Activated CD4-positive, alpha-beta T cell treated with anti-CD3 and anti-CD28 coated beads, Interleukin-2, amount 50 U/mL, for 4 hours (primary cell): ENCODE measurements at regions not wholly inside any gene's neighbourhood (a gene's known extent, or its start where the extent isn't known, plus 50 kb on each side); places are given as distances from the start of the nearest gene placed in this dataset.
"Not testable (repeated sequence)": the region's sequence is repeated elsewhere in the genome, so short reads cannot be mapped to it uniquely, and the experiment has no call there.

Source experiments
- DNase-seq, 2 experiments: peaks; one replicate each; pipeline ENCODE4 v3.0.0-alpha.2; 2020

GRCh38 chr5:7105358-7105757 is 290.6 kb upstream of the ADCY2 start:
- no peak for DNase-seq

DNA sequence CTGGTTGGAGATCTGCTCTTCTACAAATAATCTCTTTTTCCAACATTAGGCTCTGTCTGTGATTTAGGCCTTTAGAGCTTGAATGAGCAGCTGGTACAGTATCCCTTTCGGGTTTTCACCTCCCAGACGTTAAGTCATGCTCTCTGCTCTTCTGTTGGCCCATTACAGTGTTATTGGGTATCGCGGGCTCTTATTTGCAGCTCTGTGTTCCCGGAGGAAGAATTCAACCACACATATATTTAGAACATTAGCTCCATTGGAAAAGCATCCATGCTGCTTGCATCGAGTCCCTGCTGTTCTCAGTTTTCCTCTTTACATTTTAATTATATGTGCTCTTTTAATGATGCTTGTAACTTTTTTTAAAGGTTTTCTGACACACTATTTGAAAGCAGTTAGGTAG is 278.0 kb upstream of the ADCY2 start:
- no peak for DNase-seq

DNA sequence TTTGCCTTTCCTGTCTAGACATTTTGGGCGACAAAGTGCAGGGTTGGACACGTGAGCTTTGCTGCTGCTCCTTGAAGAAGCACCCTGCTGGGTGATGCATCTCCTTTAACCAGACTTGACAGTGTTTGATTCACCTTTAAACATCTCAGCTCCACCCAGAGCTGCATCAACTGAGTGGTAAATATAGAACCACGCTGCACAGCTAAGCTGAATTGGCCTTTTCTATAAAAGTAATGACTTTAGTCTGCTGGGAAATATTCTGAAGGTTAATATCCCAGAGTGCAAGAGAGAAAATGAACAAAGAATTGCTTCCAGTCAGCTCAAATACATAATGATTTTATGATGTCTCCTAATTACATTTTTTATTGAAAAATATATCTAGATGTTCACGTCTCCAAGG is 264.3 kb upstream of the ADCY2 start:
- no peak for DNase-seq

GRCh38 chr5:7146886-7147285 is 249.1 kb upstream of the ADCY2 start:
- DNase-seq, result no peak

DNA sequence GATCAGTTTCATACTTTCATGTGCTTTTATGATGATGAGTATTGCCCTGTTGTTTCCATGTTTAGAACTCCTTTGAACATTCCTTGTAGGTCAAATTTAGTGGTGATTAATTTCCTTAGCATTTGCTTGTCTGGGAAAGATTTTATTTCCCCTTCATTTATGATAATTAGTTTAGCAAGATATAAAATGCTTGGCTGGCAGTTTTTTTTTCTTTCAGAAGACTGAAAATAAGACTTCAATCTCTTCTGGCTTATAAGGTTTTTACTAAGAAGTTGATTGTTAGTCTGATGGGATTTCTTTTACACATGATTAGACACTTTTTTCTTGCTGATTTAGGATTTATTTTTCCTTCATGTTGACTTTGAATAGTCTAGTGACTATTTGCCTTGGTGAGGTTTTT is 238.9 kb upstream of the ADCY2 start:
- DNase-seq, result no peak

GRCh38 chr5:7169240-7169878 is 226.6 kb upstream of the ADCY2 start:
- no peak for DNase-seq

GRCh38 chr5:7170785-7171184 is 225.2 kb upstream of the ADCY2 start:
- DNase-seq, result not testable (repeated sequence)

DNA sequence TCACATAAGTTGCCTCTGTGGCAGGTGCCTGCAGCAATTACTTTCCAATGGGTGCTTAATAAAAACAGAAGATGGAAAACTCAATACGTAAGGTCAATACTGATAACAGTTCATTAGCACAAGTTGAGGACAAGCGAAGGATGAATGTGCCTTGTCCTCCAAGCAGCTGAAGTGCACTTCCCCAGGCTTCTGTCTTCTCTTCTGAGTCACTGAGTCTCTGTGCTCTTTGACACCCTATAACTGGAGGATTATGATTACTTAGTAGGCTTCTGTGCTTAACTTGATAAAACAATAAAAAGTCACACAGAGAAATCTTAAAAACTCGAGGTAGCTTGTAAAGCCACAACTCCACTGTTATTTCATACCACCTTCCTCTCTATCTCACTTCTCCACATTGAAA is 216.6 kb upstream of the ADCY2 start:
- no peak for DNase-seq

DNA sequence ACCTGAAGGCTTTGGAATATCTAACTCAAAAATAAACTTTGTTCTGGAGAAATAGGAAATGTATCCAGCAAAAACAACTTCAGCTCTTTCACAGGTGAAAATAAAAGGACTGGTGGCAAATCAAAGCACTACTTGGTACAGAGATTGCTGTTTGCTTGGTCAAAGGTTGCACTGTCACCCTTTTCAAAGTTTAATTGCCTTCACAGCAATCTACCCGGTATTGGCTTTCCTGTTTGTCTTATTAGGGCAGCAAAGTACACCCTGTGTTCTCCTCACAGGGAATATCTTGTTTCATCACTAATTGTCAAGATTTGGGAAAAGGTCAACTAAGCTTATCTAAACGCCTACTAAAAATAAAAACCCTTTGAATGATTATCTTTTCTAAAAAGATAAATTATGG is 214.1 kb upstream of the ADCY2 start:
- DNase-seq, result no peak

GRCh38 chr5:7185742-7186141 is 210.2 kb upstream of the ADCY2 start:
- DNase-seq, result no peak

DNA sequence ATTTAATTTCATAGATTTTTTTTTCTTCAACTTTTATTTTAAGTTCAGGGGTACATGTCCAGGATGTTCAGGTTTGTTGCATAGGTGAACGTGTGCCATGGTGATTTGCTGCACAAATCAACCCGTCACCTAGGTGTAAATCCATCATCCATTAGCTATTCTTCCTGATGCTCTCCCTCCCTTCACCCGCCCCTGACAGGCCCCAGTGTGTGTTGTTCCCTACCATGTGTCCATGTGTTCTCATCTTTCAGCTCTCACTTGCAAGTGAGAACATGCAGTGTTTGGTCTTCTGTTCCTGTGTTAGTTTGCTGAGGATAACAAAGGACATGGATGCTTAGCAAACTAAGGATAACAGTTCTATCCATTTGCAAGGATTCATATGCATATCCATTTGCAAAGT is 209.1 kb upstream of the ADCY2 start:
- no peak for DNase-seq

DNA sequence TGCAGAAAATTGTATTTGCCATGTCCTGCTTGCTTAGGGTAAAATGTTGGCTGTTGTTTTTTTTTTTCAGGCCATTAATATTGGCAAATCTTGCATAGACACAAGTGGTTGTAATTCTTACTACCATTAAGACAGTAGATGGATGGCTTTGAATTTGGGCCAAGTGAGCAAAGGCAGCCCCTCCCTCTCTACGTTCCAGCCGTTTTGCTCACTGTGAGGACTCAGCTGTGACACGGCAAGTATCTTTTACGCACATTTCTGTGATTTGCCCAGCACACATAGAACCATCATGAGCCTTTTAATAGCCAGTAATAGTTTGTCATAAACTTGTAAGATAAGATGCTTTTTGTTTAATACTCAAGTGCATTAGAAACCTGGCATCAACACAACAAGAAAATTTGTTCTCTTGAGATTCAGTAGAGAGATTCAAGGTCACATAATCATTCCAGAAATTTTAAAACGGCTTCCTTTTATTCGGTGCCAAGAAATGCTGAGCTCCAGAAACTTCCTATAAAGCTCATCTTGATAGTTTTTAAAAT is 205.2 kb upstream of the ADCY2 start:
- DNase-seq, result no peak

- no peak for DNase-seq
Observed at GRCh38 chr5:7192016-7192415, 203.9 kb upstream of the ADCY2 start.

DNA sequence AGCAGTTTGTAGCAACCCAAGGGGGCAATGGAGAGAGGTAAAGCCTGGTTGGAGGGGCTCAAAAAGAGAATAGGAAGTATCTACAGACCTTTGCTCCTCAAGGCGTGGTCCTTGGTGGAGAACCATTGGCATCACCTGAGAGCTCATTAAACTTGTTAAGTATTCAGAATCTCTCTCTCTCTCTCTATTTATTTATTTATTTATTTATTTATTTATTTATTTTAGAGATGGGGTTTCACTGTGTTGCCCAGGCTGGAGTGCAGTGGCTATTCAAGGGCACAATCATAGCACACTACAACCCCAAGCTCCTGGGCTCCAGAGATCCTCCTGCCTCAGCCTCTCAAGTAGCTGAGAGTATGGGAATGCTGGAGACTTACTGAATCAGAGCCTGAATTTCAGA is 193.1 kb upstream of the ADCY2 start:
- no peak for DNase-seq

DNA sequence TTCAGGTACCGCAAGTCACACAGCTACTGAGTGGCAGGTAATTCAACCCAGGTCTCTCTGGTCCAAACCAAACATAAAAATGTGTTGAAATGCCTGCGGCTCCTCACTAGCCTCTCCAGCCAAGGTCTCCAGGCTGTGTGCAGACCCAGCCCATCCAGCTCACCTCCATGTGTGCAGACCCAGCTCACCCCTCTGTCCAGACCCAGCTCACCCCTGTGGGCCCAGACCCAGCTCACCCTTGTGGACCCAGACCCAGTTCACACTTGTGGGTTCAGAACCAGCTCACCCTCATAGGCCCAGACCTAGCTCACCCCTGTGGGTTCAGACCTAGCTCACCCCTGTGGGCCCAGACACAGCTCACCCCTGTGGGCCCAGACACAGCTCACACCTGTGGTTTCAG is 188.0 kb upstream of the ADCY2 start:
- no peak for DNase-seq

GRCh38 chr5:7208938-7209337 is 187.0 kb upstream of the ADCY2 start:
- no peak for DNase-seq

- no peak for DNase-seq
Observed at GRCh38 chr5:7209658-7210057, 186.3 kb upstream of the ADCY2 start.

DNA sequence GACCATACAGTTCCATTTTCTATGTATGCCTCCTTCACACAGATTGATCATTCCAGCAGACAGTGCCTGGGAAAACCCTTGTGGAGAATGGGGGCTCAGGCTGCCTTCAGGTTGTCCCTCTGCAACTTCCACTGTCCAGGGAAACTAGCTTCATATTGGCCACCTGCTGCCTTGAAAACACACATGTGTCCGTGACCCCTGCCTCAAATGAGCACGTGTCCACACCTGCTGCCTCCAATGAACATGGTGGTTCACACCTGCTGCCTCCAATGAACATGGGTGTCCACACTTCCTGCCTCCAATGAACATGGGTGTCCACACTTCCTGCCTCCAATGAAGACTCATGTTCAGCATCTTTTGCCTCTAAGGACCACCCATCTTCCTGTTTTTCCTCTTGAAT is 185.4 kb upstream of the ADCY2 start:
- no peak for DNase-seq

- DNase-seq, result no peak
Observed at GRCh38 chr5:7213525-7213924, 182.4 kb upstream of the ADCY2 start.

GRCh38 chr5:7214906-7215416 is 181.0 kb upstream of the ADCY2 start:
- no peak for DNase-seq

DNA sequence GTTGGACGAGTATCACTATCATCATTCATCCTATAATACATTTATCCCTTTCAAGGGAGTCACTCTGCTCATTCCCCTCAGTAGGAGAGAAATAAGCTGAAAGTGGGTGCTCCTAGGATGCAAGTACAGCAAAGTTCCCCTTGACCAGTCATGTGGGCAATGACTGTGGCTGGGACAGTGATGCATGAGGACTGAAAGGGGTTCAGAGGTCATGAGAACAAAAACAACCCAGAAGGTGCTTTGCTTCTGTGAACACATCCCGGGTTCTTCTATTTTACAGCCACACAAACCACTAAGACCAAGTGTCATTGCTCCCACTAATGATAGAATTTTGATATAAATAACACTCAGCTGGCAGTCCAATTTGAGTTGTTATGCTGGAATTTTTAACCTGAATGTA is 177.8 kb upstream of the ADCY2 start:
- DNase-seq, result no peak

- DNase-seq, result no peak
Observed at GRCh38 chr5:7220156-7220555, 175.8 kb upstream of the ADCY2 start.

GRCh38 chr5:7221041-7221440 is 174.9 kb upstream of the ADCY2 start:
- DNase-seq, result no peak

- DNase-seq, result no peak
Observed at GRCh38 chr5:7225826-7226225, 170.1 kb upstream of the ADCY2 start.

DNA sequence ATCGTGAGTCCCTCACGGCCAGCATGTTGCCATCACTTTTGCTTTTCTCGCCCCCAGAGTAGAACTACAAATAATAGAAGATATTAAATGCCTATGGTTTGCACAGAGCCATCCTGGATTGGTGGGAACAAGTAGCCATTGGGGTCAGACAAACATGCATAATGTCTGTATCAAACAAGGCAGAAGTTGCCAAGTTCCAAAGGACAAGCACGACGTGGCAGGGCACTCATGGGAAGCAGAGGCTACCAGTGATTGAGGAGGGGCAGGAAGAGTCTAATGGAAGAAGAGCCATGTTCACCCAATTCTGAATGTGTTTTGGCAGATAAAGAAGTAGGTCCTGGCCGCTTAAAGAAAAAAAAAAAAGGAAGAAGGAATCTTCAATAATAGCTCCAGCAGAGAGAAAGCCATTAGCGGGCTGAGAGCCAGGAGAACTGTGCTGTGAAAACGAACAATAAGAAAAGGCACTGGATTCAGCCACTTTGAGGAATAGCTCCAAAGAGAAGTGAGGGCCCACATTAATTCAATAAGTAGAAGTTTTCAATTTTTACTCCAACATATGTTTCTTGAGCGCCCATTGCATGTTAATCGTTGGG is 153.7 kb upstream of the ADCY2 start:
- no peak for DNase-seq
